SU-DHL-6 (cell line): ENCODE measurements at regions not wholly inside any gene's neighbourhood (a gene's known extent, or its start where the extent isn't known, plus 50 kb on each side); places are given as distances from the start of the nearest gene placed in this dataset.
"Not testable (repeated sequence)": the region's sequence is repeated elsewhere in the genome, so short reads cannot be mapped to it uniquely, and the experiment has no call there.

Experiments used
- EZH2phosphoT487 ChIP-seq: fragments of 200-600 bp; sonication (generic), shearing (Covaris generic); conservative IDR thresholded peaks from 2 replicates; pipeline ENCODE4 v1.6.1; 2018; ENCODE audit warnings: mild to moderate bottlenecking, antibody characterized with exemption, low read length, moderate library complexity, mixed read lengths
- TF ChIP-seq, protein P1 (sequence below): fragments of 200-600 bp; sonication (generic); IDR thresholded peaks from one replicate; pipeline ENCODE4 v1.5.1; 2017; ENCODE audit warnings: antibody characterized with exemption, mild to moderate bottlenecking, low read length, moderate library complexity; ENCODE audit not compliant: insufficient read depth, poor library complexity, severe bottlenecking

DNA sequence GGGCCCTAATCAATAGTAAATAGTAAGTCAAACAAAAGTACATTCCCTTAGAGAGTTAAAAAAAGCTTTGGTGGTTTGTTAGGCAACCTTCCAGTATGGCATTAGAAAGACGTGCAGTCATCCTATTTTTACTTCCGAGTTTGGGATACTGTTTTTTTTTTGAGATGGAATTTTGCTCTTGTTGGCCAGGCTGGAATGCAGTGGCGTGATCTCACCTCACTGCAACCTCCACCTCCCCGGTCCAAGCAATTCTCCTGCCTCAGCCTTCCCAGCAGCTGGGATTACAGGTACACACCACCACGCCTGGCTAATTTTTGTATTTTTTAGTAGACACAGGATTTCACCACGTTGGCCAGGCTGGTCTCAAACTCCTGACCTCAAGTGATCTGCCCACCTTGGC, 54.0 kb upstream of the TP53BP2 start:
- TF ChIP-seq, protein P1, sequence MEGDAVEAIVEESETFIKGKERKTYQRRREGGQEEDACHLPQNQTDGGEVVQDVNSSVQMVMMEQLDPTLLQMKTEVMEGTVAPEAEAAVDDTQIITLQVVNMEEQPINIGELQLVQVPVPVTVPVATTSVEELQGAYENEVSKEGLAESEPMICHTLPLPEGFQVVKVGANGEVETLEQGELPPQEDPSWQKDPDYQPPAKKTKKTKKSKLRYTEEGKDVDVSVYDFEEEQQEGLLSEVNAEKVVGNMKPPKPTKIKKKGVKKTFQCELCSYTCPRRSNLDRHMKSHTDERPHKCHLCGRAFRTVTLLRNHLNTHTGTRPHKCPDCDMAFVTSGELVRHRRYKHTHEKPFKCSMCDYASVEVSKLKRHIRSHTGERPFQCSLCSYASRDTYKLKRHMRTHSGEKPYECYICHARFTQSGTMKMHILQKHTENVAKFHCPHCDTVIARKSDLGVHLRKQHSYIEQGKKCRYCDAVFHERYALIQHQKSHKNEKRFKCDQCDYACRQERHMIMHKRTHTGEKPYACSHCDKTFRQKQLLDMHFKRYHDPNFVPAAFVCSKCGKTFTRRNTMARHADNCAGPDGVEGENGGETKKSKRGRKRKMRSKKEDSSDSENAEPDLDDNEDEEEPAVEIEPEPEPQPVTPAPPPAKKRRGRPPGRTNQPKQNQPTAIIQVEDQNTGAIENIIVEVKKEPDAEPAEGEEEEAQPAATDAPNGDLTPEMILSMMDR: not testable (repeated sequence)
- TF ChIP-seq EZH2phosphoT487: not testable (repeated sequence)
